Skeletal muscle satellite cell (primary cell): ENCODE measurements at regions not wholly inside any gene's neighbourhood (a gene's known extent, or its start where the extent isn't known, plus 50 kb on each side); places are given as distances from the start of the nearest gene placed in this dataset.

ENCODE experiments used
- H3K27me3 ChIP-seq: 2 replicates; pipeline ENCODE4 v1.7.0; 2013; ENCODE audit warnings: low read length; ENCODE audit not compliant: control insufficient read depth, insufficient read depth
- H3K36me3 ChIP-seq: 2 replicates; pipeline ENCODE4 v1.7.0; 2013; ENCODE audit warnings: mild to moderate bottlenecking, control low read depth, low read length; ENCODE audit not compliant: insufficient read depth
- H3K4me1 ChIP-seq: 2 replicates; pipeline ENCODE4 v1.7.0; 2013; ENCODE audit warnings: low read length; ENCODE audit not compliant: control insufficient read depth, insufficient read depth
- H3K4me2 ChIP-seq: 2 replicates; pipeline ENCODE4 v1.7.0; 2013; ENCODE audit warnings: mild to moderate bottlenecking, low read length
- H3K4me3 ChIP-seq: 2 replicates; pipeline ENCODE4 v1.7.0; 2013; ENCODE audit warnings: low read length
- H3K9ac ChIP-seq: 2 replicates; pipeline ENCODE4 v1.7.0; 2013; ENCODE audit warnings: mild to moderate bottlenecking, low read depth, low read length, moderate library complexity
- H3K9me3 ChIP-seq: replicated peaks from 2 replicates; pipeline ENCODE4 v1.7.0; 2013; ENCODE audit warnings: mild to moderate bottlenecking, control low read depth, low read length

GRCh38 chr6:163962627-163963117 is 548.2 kb downstream of the QKI start:
- Histone ChIP-seq H3K27me3 (no peaks in the 10 kb centered on the region), H3K36me3 (no peaks in the 10 kb centered on the region), H3K4me1 (peaks cover 3% of the 10 kb centered on the region), H3K4me3 (no peak overlapping the region), H3K9me3 (no peaks in the 10 kb centered on the region), H3K9ac (no peak overlapping the region), H3K4me2 (no peak overlapping the region)

GRCh38 chr6:163960128-163960527 is 545.6 kb downstream of the QKI start:
- no peak overlapping the region for H3K9ac ChIP-seq
- no peaks in the 10 kb centered on the region for H3K9me3 ChIP-seq
- H3K4me2 ChIP-seq, result no peak overlapping the region
- no peaks in the 10 kb centered on the region for H3K36me3 ChIP-seq
- H3K27me3 ChIP-seq, result no peaks in the 10 kb centered on the region
- peaks cover 3% of the 10 kb centered on the region for H3K4me1 ChIP-seq
- no peak overlapping the region for H3K4me3 ChIP-seq

- no peaks in the 10 kb centered on the region for H3K36me3 ChIP-seq
- no peaks in the 10 kb centered on the region for H3K9me3 ChIP-seq
- H3K4me2 ChIP-seq, result no peak overlapping the region
- H3K27me3 ChIP-seq, result no peaks in the 10 kb centered on the region
- H3K4me3 ChIP-seq, result no peak overlapping the region
- peaks cover 3% of the 10 kb centered on the region for H3K4me1 ChIP-seq
- no peak overlapping the region for H3K9ac ChIP-seq
These were observed 544.1 kb downstream of the QKI start for GRCh38 chr6:163958646-163959045.

- Histone ChIP-seq H3K4me3 (no peak overlapping the region), H3K9me3 (no peaks in the 10 kb centered on the region), H3K9ac (no peak overlapping the region), H3K36me3 (no peaks in the 10 kb centered on the region), H3K4me1 (peaks cover 3% of the 10 kb centered on the region), H3K27me3 (no peaks in the 10 kb centered on the region), H3K4me2 (peak overlapping the region; percentile 62)
These were observed 542.3 kb downstream of the QKI start for GRCh38 chr6:163956571-163957407.

- H3K4me1 ChIP-seq, result peaks cover 3% of the 10 kb centered on the region
- H3K4me2 ChIP-seq, result no peak overlapping the region
- H3K4me3 ChIP-seq, result no peak overlapping the region
- H3K27me3 ChIP-seq, result no peaks in the 10 kb centered on the region
- no peaks in the 10 kb centered on the region for H3K9me3 ChIP-seq
- H3K9ac ChIP-seq, result no peak overlapping the region
- no peaks in the 10 kb centered on the region for H3K36me3 ChIP-seq
These were observed 541.2 kb downstream of the QKI start for GRCh38 chr6:163955756-163956155.

GRCh38 chr6:163955096-163955495 is 540.6 kb downstream of the QKI start:
- H3K9me3 ChIP-seq, result no peaks in the 10 kb centered on the region
- H3K4me3 ChIP-seq, result no peak overlapping the region
- no peak overlapping the region for H3K9ac ChIP-seq
- H3K4me2 ChIP-seq, result no peak overlapping the region
- H3K4me1 ChIP-seq, result peaks cover 3% of the 10 kb centered on the region
- H3K36me3 ChIP-seq, result no peaks in the 10 kb centered on the region
- no peaks in the 10 kb centered on the region for H3K27me3 ChIP-seq

GRCh38 chr6:163954088-163954775 is 539.7 kb downstream of the QKI start:
- Histone ChIP-seq H3K9me3 (no peaks in the 10 kb centered on the region), H3K4me1 (peaks cover 3% of the 10 kb centered on the region), H3K4me3 (no peak overlapping the region), H3K4me2 (no peak overlapping the region), H3K9ac (no peak overlapping the region), H3K27me3 (no peaks in the 10 kb centered on the region), H3K36me3 (no peaks in the 10 kb centered on the region)

- no peak overlapping the region for H3K4me3 ChIP-seq
- H3K27me3 ChIP-seq, result no peaks in the 10 kb centered on the region
These were observed 537.5 kb downstream of the QKI start for GRCh38 chr6:163952005-163952404.

GRCh38 chr6:163951326-163951725 is 536.8 kb downstream of the QKI start:
- no peaks in the 10 kb centered on the region for H3K36me3 ChIP-seq
- H3K4me1 ChIP-seq, result peaks cover 3% of the 10 kb centered on the region
- no peak overlapping the region for H3K9ac ChIP-seq
- no peaks in the 10 kb centered on the region for H3K9me3 ChIP-seq
- H3K4me2 ChIP-seq, result no peak overlapping the region
- no peak overlapping the region for H3K4me3 ChIP-seq
- H3K27me3 ChIP-seq, result no peaks in the 10 kb centered on the region

More at GRCh38 chr6:163952005-163952404, 537.5 kb downstream of the QKI start:
- Histone ChIP-seq H3K4me1 (peaks cover 3% of the 10 kb centered on the region), H3K9me3 (no peaks in the 10 kb centered on the region), H3K36me3 (no peaks in the 10 kb centered on the region), H3K9ac (no peak overlapping the region), H3K4me2 (no peak overlapping the region)

GRCh38 chr6:163950159-163950558 is 535.6 kb downstream of the QKI start:
- Histone ChIP-seq H3K4me1 (no peaks in the 10 kb centered on the region), H3K27me3 (peaks cover 10% of the 10 kb centered on the region), H3K9ac (no peak overlapping the region), H3K4me3 (no peak overlapping the region), H3K4me2 (no peak overlapping the region), H3K36me3 (no peaks in the 10 kb centered on the region), H3K9me3 (no peaks in the 10 kb centered on the region)

- H3K4me3 ChIP-seq, result no peak overlapping the region
- H3K4me2 ChIP-seq, result no peak overlapping the region
- H3K27me3 ChIP-seq, result peaks cover 14% of the 10 kb centered on the region
- H3K9me3 ChIP-seq, result no peaks in the 10 kb centered on the region
- no peaks in the 10 kb centered on the region for H3K4me1 ChIP-seq
- no peaks in the 10 kb centered on the region for H3K36me3 ChIP-seq
- no peak overlapping the region for H3K9ac ChIP-seq
These were observed 534.9 kb downstream of the QKI start for GRCh38 chr6:163949431-163949830.
